ENCODE measurements at regions not wholly inside any gene's neighbourhood (a gene's known extent, or its start where the extent isn't known, plus 50 kb on each side); places are given as distances from the start of the nearest gene placed in this dataset.

GRCh38 chr2:19009510-19009909 is 348.9 kb downstream of the OSR1 start:
- Histone ChIP-seq H3K4me3 (replicated peaks in 1 of 3; ENCODE audit: insufficient read depth in 1 of 3, low read depth in 1 of 3, low read length in 3 of 3) (no peak overlapping the region), H2AFZ (ENCODE audit: low read depth, low read length) (no peak overlapping the region), H3K27me3 (ENCODE audit: control insufficient read depth in 2 of 2, insufficient read depth in 2 of 2, low read length in 2 of 2) (no peaks in the 10 kb centered on the region), H3K4me1 (ENCODE audit: control insufficient read depth, extremely low read depth, insufficient read depth, low read length) (no peaks in the 10 kb centered on the region), H3K36me3 (ENCODE audit: control insufficient read depth in 2 of 2, extremely low read depth in 1 of 2, insufficient read depth in 2 of 2, low read length in 2 of 2) (no peaks in the 10 kb centered on the region), H3K9me3 (replicated peaks; ENCODE audit: control insufficient read depth, insufficient read depth, low read length) (no peaks in the 10 kb centered on the region), H4K20me1 (replicated peaks; ENCODE audit: control insufficient read depth, extremely low read depth, insufficient read depth, low read length) (no peaks in the 10 kb centered on the region), H3K27ac (ENCODE audit: insufficient read depth, low read depth, low read length) (no peak overlapping the region), H3K9ac (replicated peaks; ENCODE audit: extremely low read depth, insufficient read depth, low read length) (no peak overlapping the region), H3K9me1 (replicated peaks; ENCODE audit: control insufficient read depth, extremely low read depth, insufficient read depth, low read length) (no peaks in the 10 kb centered on the region), H3K4me2 (ENCODE audit: insufficient read depth, low read length) (no peak overlapping the region), H3K79me2 (ENCODE audit: control insufficient read depth, insufficient read depth, low read length) (no peaks in the 10 kb centered on the region)
- ChIA-PET POLR2A (no interaction called here), CTCF (no interaction called here)
- no peak for TF ChIP-seq FOS (IDR thresholded peaks at IDR 0.05; ENCODE audit: borderline replicate concordance, insufficient read depth, low read length)
- no peak for TF ChIP-seq GATA2 (IDR thresholded peaks at IDR 0.05; ENCODE audit: insufficient read depth, insufficient read length, low read depth, low read length)
- no peak for TF ChIP-seq EZH2 (IDR thresholded peaks at IDR 0.05; ENCODE audit: borderline replicate concordance, low read depth, low read length, severe bottlenecking)
- no peak for TF ChIP-seq POLR2A (IDR thresholded peaks at IDR 0.05; ENCODE audit: low read depth, low read length)
- no peak for TF ChIP-seq CTCF (IDR thresholded peaks at IDR 0.05; ENCODE audit: extremely low read depth in 1 of 2, insufficient read depth in 1 of 2, low read depth in 1 of 2, low read length in 2 of 2)
- DNase-seq (ENCODE audit: low read depth, low spot score) (no peak), FAIRE-seq (no peak)
- intact Hi-C loops (cut with micrococcal nuclease) = no loop called here
- BruUV-seq (replicated peaks) = no TSS peak
- dilution Hi-C loops (cut with MboI; ENCODE audit: extremely low pct_ligation_motif_present, low sequenced_read_pairs) = no loop called here

GRCh38 chr2:19003554-19003953 is 354.9 kb downstream of the OSR1 start:
- dilution Hi-C loops (cut with MboI; ENCODE audit: extremely low pct_ligation_motif_present, low sequenced_read_pairs) (no loop called here), intact Hi-C loops (cut with micrococcal nuclease) (no loop called here)
- FAIRE-seq = no peak
- H3K4me1 ChIP-seq (ENCODE audit: control insufficient read depth, extremely low read depth, insufficient read depth, low read length) = no peaks in the 10 kb centered on the region
- no peak overlapping the region for H2AFZ ChIP-seq (ENCODE audit: low read depth, low read length)
- TF ChIP-seq POLR2A (IDR thresholded peaks at IDR 0.05; ENCODE audit: low read depth, low read length) = no peak
- no peak for TF ChIP-seq POLR2AphosphoS5 (IDR thresholded peaks at IDR 0.05; ENCODE audit: insufficient read depth, low read depth, low read length)
- no peak for TF ChIP-seq GATA2 (IDR thresholded peaks at IDR 0.05; ENCODE audit: insufficient read depth, insufficient read length, low read depth, low read length)
- TF ChIP-seq JUN (IDR thresholded peaks at IDR 0.05; ENCODE audit: borderline replicate concordance, insufficient read depth, insufficient read length, low read depth) = no peak
- TF ChIP-seq MAX (IDR thresholded peaks at IDR 0.05; ENCODE audit: insufficient read depth, insufficient read length) = no peak
- no peak for TF ChIP-seq MYC (IDR thresholded peaks at IDR 0.05; ENCODE audit: low read depth, low read length)
- no peak for DNase-seq (ENCODE audit: low read depth, low spot score)
- no peak overlapping the region for H3K9ac ChIP-seq (replicated peaks; ENCODE audit: extremely low read depth, insufficient read depth, low read length)
- ChIA-PET POLR2A (no interaction called here), CTCF (no interaction called here)
- no peaks in the 10 kb centered on the region for H3K36me3 ChIP-seq (ENCODE audit: control insufficient read depth in 2 of 2, extremely low read depth in 1 of 2, insufficient read depth in 2 of 2, low read length in 2 of 2)
- no peaks in the 10 kb centered on the region for H3K27me3 ChIP-seq (ENCODE audit: control insufficient read depth in 2 of 2, insufficient read depth in 2 of 2, low read length in 2 of 2)
- H3K4me3 ChIP-seq (replicated peaks in 1 of 3; ENCODE audit: insufficient read depth in 1 of 3, low read depth in 1 of 3, low read length in 3 of 3) = no peak overlapping the region
- no peak overlapping the region for H3K4me2 ChIP-seq (ENCODE audit: insufficient read depth, low read length)
- no peak overlapping the region for H3K27ac ChIP-seq (ENCODE audit: insufficient read depth, low read depth, low read length)
- H3K9me3 ChIP-seq (replicated peaks; ENCODE audit: control insufficient read depth, insufficient read depth, low read length) = no peaks in the 10 kb centered on the region
- no TSS peak for BruUV-seq (replicated peaks)
- H3K9me1 ChIP-seq (replicated peaks; ENCODE audit: control insufficient read depth, extremely low read depth, insufficient read depth, low read length) = no peaks in the 10 kb centered on the region
- H3K79me2 ChIP-seq (ENCODE audit: control insufficient read depth, insufficient read depth, low read length) = no peaks in the 10 kb centered on the region
- no peaks in the 10 kb centered on the region for H4K20me1 ChIP-seq (replicated peaks; ENCODE audit: control insufficient read depth, extremely low read depth, insufficient read depth, low read length)

Data from endothelial cell of umbilical vein (primary cell).